ENCODE measurements at regions not wholly inside any gene's neighbourhood (a gene's known extent, or its start where the extent isn't known, plus 50 kb on each side); places are given as distances from the start of the nearest gene placed in this dataset.

DNA sequence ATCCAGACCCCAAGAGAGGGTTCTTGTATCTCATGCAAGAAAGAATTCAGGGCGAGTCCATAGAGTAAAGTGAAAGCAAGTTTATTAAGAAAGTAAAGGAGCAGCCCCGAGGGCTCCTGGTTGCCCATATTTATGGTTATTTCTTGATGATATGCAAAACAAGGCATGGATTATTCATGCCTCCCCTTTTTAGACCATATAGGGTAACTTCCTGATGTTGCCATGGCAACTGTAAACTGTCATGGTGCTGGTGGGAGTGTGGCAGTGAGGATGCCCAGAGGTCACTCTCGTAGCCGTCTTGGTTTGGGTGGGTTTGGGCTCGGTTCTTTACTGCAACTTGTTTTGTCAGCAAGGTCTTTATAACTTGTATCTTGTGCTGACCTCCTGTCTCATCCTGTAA lies 750.2 kb upstream of the FANCL start:
- TF ChIP-seq EZH2phosphoT487 (IDR thresholded peaks at IDR 0.05; ENCODE audit: insufficient read depth, low read depth) = no peak
- no peak for TF ChIP-seq EZH2 (IDR thresholded peaks at IDR 0.05; ENCODE audit: insufficient read depth, poor library complexity, severe bottlenecking)

Data from GM23248 (cell line).